Upper lobe of left lung (tissue), 6 donors: ENCODE measurements at regions not wholly inside any gene's neighbourhood (a gene's known extent, or its start where the extent isn't known, plus 50 kb on each side); places are given as distances from the start of the nearest gene placed in this dataset.
"Not testable (repeated sequence)": the region's sequence is repeated elsewhere in the genome, so short reads cannot be mapped to it uniquely, and the experiment has no call there.

Experiments
- ATAC-seq, 2 donors: fragments of 200-7000 bp; cut with Tn5 transposase; one replicate each; pipeline ENCODE4 v1.9.1; 2022; ENCODE audit warnings: mild to moderate bottlenecking in 2 of 2, moderate library complexity in 2 of 2; ENCODE audit not compliant: low FRiP score in 2 of 2
- DNase-seq, 2 donors: peaks; one replicate each; pipeline ENCODE4 v3.0.0-alpha.2; 2019 to 2020
- H3K27ac ChIP-seq, 4 donors: fragments of 200-600 bp; sonication (generic); one replicate each; pipeline ENCODE4 v1.5.1; 2016 to 2019
- H3K27me3 ChIP-seq, 4 donors: fragments of 200-600 bp; sonication (generic); one replicate each; pipeline ENCODE4 v1.5.1; 2017 to 2019
- H3K36me3 ChIP-seq, 4 donors: fragments of 200-600 bp; sonication (generic); one replicate each; pipeline ENCODE4 v1.5.1; 2016 to 2019
- H3K4me1 ChIP-seq, 4 donors: fragments of 200-600 bp; sonication (generic); one replicate each; pipeline ENCODE4 v1.5.1; 2018 to 2019
- H3K4me3 ChIP-seq, 4 donors: fragments of 200-600 bp; sonication (generic); one replicate each; pipeline ENCODE4 v1.5.1; 2017 to 2019; ENCODE audit warnings: mild to moderate bottlenecking in 2 of 4, moderate library complexity in 1 of 4
- H3K9me3 ChIP-seq, 4 donors: fragments of 200-600 bp; sonication (generic); one replicate each; pipeline ENCODE4 v1.5.1; 2018 to 2019
- EP300 ChIP-seq, 4 donors: sonication (generic); formaldehyde crosslinking; IDR thresholded peaks; one replicate each; pipeline ENCODE4 v1.5.1; 2017; ENCODE audit warnings: antibody characterized with exemption in 4 of 4, control low read depth in 2 of 4
- POLR2A ChIP-seq, 4 donors: fragments of 450-650 bp; IDR thresholded peaks; one replicate each; pipeline ENCODE4 v1.5.1; 2016 to 2017; ENCODE audit warnings: antibody characterized with exemption in 4 of 4, mild to moderate bottlenecking in 2 of 4
- POLR2AphosphoS5 ChIP-seq, 2 donors: sonication (generic); formaldehyde crosslinking; IDR thresholded peaks; one replicate each; pipeline ENCODE4 v1.5.1; 2017; ENCODE audit warnings: antibody characterized with exemption in 2 of 2
- WGBS, 2 donors: methylation state at CpG; one replicate each; pipeline ENCODE4 v1.1.5; 2017 to 2018; 5-methylcytosine and 5-hydroxymethylcytosine counted together
- TF ChIP-seq, protein P1 (sequence below), 6 experiments: fragments of 450-650 bp in 4 of 6; fragments of 200-600 bp in 2 of 6; sonication (generic) in 2 of 6; IDR thresholded peaks; one replicate each; pipeline ENCODE4 v1.5.1; 2016 to 2019; ENCODE audit warnings: antibody characterized with exemption in 6 of 6
- donor health status: DM: no; HTN: no; CAD: no; lungs with moderate emphysema.
- donor health status: DM: no; HTN: yes; CAD: no; lungs with severe emphysema.

DNA sequence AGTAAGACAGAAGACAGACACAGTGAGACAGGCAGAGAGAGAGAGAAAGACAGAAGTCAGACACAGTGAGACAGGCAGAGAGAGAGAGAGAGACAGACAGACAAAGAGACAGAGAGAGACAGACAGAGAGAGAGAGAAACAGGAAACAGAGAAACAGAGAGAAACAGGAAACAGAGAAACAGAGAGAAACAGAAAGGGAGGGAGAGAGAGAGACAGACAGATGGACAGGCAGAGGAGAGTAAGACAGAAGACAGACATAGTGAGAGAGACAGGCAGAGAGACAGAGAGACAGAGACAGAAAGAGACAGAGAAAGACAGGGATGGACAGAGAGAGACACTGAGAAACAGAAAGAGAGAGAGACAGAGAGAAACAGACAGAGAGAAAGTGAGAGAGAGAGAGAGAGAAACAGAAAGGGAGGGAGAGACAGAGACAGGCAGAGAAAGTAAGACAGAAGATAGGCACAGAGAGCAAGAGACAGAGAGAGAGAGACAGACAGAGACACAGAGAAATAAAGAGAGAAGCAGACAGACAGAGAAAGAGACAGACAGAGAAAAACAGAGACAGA is 109.3 kb upstream of the ANKRD30BL start:
- Histone ChIP-seq H3K4me1 (peaks cover 0 to 19% (median 8%) of the 10 kb centered on the region in 4 donors), H3K27ac (no peak overlapping the region), H3K27me3 (peaks cover 0 to 3% (median 0%) of the 10 kb centered on the region in 4 donors), H3K9me3 (no peaks in the 10 kb centered on the region), H3K36me3 (no peaks in the 10 kb centered on the region), H3K4me3 (no peak overlapping the region)
- DNase-seq = no peak
- ATAC-seq = no peak
- TF ChIP-seq EP300 (IDR thresholded peaks at IDR 0.05) (no peak), POLR2A (IDR thresholded peaks at IDR 0.05) (no peak), POLR2AphosphoS5 (IDR thresholded peaks at IDR 0.05) (no peak)
- TF ChIP-seq, protein P1, sequence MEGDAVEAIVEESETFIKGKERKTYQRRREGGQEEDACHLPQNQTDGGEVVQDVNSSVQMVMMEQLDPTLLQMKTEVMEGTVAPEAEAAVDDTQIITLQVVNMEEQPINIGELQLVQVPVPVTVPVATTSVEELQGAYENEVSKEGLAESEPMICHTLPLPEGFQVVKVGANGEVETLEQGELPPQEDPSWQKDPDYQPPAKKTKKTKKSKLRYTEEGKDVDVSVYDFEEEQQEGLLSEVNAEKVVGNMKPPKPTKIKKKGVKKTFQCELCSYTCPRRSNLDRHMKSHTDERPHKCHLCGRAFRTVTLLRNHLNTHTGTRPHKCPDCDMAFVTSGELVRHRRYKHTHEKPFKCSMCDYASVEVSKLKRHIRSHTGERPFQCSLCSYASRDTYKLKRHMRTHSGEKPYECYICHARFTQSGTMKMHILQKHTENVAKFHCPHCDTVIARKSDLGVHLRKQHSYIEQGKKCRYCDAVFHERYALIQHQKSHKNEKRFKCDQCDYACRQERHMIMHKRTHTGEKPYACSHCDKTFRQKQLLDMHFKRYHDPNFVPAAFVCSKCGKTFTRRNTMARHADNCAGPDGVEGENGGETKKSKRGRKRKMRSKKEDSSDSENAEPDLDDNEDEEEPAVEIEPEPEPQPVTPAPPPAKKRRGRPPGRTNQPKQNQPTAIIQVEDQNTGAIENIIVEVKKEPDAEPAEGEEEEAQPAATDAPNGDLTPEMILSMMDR (IDR thresholded peaks at IDR 0.05) = no peak

GRCh38 chr2:132271794-132272193 is 110.0 kb upstream of the ANKRD30BL start:
- H3K9me3 ChIP-seq, H3K4me3 ChIP-seq, H3K27me3 ChIP-seq, H3K27ac ChIP-seq, ATAC-seq, H3K36me3 ChIP-seq, DNase-seq: not testable (repeated sequence)
- WGBS, 2 donors = 88 to 94% methylated on average over 11 of the region's 11 CpGs
- peaks cover 0 to 19% (median 8%) of the 10 kb centered on the region in 4 donors for H3K4me1 ChIP-seq

GRCh38 chr2:132272713-132273112 is 111.0 kb upstream of the ANKRD30BL start:
- WGBS, 2 donors = 67 to 85% methylated on average over 14 of the region's 14 CpGs
- Histone ChIP-seq H3K4me3 (no peak overlapping the region), H3K4me1 (peaks cover 0 to 13% (median 7%) of the 10 kb centered on the region in 4 donors), H3K9me3 (no peaks in the 10 kb centered on the region), H3K36me3 (no peaks in the 10 kb centered on the region), H3K27me3 (peaks cover 0 to 3% (median 0%) of the 10 kb centered on the region in 4 donors), H3K27ac (no peak overlapping the region)
- no peak for DNase-seq
- TF ChIP-seq POLR2A (IDR thresholded peaks at IDR 0.05) (no peak), EP300 (IDR thresholded peaks at IDR 0.05) (no peak), POLR2AphosphoS5 (IDR thresholded peaks at IDR 0.05) (no peak)
- TF ChIP-seq, protein P1 (IDR thresholded peaks at IDR 0.05) = no peak
- ATAC-seq = no peak

DNA sequence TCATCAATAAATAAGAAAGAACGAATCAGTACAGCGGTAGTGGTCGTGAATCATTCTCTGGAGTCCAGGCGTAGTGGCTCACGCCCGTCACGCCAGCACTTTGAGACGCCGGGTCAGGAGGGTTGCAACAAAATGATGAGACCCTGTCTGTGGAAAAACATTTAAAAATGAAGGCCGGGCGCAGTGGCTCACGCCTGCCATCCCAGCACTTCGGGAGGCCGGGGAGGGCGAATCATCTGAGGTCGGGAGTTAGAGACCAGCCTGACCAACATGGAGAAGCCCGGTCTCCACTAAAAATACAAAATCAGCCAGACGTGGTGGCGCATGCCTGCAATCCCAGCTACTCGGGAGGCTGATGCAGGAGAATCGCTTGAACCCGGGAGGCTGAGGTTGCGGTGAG is 111.8 kb upstream of the ANKRD30BL start:
- DNase-seq = peak in 1 of 2 donors; percentile 42
- not testable (repeated sequence) for ATAC-seq, H3K27ac ChIP-seq, H3K9me3 ChIP-seq, H3K4me3 ChIP-seq, H3K36me3 ChIP-seq, H3K4me1 ChIP-seq, H3K27me3 ChIP-seq
- WGBS, 2 donors = 96% methylated on average over 23 of the region's 23 CpGs

GRCh38 chr2:132274000-132274399 is 112.2 kb upstream of the ANKRD30BL start:
- Histone ChIP-seq H3K4me3 (no peak overlapping the region), H3K9me3 (no peaks in the 10 kb centered on the region), H3K4me1 (peaks cover 0 to under 1% (median 0%) of the 10 kb centered on the region in 4 donors), H3K36me3 (no peaks in the 10 kb centered on the region), H3K27ac (no peak overlapping the region), H3K27me3 (no peaks in the 10 kb centered on the region)
- 84 to 88% methylated on average over 10 of the region's 10 CpGs for WGBS, 2 donors
- ATAC-seq (no peak), DNase-seq (no peak)
- TF ChIP-seq EP300 (IDR thresholded peaks at IDR 0.05) (no peak), POLR2A (IDR thresholded peaks at IDR 0.05) (no peak), POLR2AphosphoS5 (IDR thresholded peaks at IDR 0.05) (no peak)
- TF ChIP-seq, protein P1 (IDR thresholded peaks at IDR 0.05) = no peak

GRCh38 chr2:132275396-132275795 is 113.6 kb upstream of the ANKRD30BL start:
- Histone ChIP-seq H3K4me3 (no peak overlapping the region), H3K27ac (no peak overlapping the region), H3K9me3 (peaks cover 0 to 3% (median 0%) of the 10 kb centered on the region in 4 donors), H3K27me3 (no peaks in the 10 kb centered on the region), H3K36me3 (no peaks in the 10 kb centered on the region), H3K4me1 (no peaks in the 10 kb centered on the region)
- 93 to 94% methylated on average over 14 to 17 of the region's 17 CpGs for WGBS, 2 donors
- DNase-seq (peak in 1 of 2 donors; percentile 46), ATAC-seq (no peak)
- TF ChIP-seq, protein P1 (IDR thresholded peaks at IDR 0.05) = no peak
- no peak for TF ChIP-seq EP300 (IDR thresholded peaks at IDR 0.05)
- TF ChIP-seq POLR2A (IDR thresholded peaks at IDR 0.05) = no peak
- TF ChIP-seq POLR2AphosphoS5 (IDR thresholded peaks at IDR 0.05) = no peak
